ENCODE measurements at regions not wholly inside any gene's neighbourhood (a gene's known extent, or its start where the extent isn't known, plus 50 kb on each side); places are given as distances from the start of the nearest gene placed in this dataset.

GRCh38 chr1:222877854-222878253, 63.0 kb downstream of the DISP1 start:
- TF ChIP-seq REST (IDR thresholded peaks at IDR 0.05; ENCODE audit: low read depth) (no peak), YY1 (IDR thresholded peaks at IDR 0.05; ENCODE audit: low read depth) (no peak), NFIC (IDR thresholded peaks at IDR 0.05) (no peak), EGR1 (IDR thresholded peaks at IDR 0.05) (no peak), MAX (IDR thresholded peaks at IDR 0.05) (no peak), RAD21 (IDR thresholded peaks at IDR 0.05; ENCODE audit: low read depth) (no peak), CEBPB (IDR thresholded peaks at IDR 0.05) (no peak), EP300 (IDR thresholded peaks at IDR 0.05; ENCODE audit: borderline replicate concordance) (no peak)
